ENCODE measurements at regions not wholly inside any gene's neighbourhood (a gene's known extent, or its start where the extent isn't known, plus 50 kb on each side); places are given as distances from the start of the nearest gene placed in this dataset.

DNA sequence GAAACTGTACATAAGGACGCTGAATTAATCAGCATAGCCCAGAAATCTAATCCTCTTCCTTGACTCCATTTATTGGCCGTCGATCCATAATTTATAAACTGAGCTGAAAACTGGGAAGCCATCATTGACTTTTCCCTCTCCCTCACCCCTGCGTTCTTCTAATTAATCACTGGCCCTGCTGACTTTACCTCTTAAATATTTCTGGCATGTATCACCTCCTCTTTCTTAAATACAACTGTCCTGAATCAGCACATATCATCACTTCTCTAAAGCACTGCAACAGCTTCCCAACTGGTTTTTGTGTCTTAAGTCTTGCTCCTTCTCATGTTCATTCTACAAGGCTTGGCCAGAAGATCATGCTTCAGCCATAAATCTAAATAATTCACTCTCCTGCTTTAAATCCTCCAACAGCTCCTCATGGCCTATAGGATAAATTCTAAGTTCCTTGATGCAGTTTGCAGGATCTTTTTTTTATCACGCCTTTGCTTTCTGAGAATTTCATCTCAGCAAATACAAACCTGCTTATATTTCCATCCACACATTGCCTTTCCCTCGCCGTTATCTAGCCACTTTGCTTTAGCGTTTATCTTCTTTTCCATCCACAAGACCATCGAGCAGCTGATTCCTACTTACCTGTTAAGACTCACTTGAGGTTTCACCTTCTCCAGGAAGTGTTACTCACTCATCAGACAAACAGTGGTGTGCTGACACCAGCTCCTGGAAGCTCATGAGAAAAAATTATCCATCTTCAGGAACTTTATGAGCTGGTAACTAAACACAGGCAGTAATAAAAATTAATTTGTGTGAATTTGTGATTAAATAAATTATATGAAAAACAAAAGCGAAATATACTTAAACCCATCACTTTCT is 295.6 kb upstream of the FLRT2 start:
- DNase-seq (ENCODE audit: insufficient read length, low spot score) = no peak
- no peak for TF ChIP-seq POLR2AphosphoS5 (IDR thresholded peaks at IDR 0.05; ENCODE audit: low read depth, low read length)
- TF ChIP-seq TAF1 (IDR thresholded peaks at IDR 0.05; ENCODE audit: low read depth, low read length) = no peak
- no peak for TF ChIP-seq SPI1 (IDR thresholded peaks at IDR 0.05; ENCODE audit: low read depth, low read length)
- no peak for TF ChIP-seq POU2F2 (IDR thresholded peaks at IDR 0.05; ENCODE audit: low read depth, low read length)
- TF ChIP-seq PAX5 (IDR thresholded peaks at IDR 0.05; ENCODE audit: insufficient read depth, low read length, severe bottlenecking) = no peak
- TF ChIP-seq POLR2A (IDR thresholded peaks at IDR 0.05; ENCODE audit: low read depth, low read length) = no peak
- no peak for FAIRE-seq

DNA sequence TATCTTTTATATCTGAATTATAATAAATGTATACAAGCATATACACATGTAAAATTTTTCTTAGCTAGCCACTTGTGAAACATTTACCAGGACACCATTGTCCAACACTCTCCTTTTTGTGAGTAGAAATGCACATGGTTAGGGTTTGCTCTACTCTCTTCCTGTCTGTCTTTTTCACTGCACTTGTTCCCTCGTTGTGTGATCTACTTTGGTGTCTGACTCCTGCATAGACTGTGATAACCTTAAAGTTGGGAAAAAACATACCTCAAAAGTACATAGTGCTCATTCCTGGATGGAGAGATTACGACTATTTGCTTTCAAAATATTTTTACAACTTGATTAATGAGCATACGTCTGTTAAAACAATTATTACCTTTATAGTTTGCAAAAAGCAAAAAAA is 294.1 kb upstream of the FLRT2 start:
- FAIRE-seq (no peak), DNase-seq (ENCODE audit: insufficient read length, low spot score) (no peak)
- TF ChIP-seq POLR2A (IDR thresholded peaks at IDR 0.05; ENCODE audit: low read depth, low read length) = no peak

DNA sequence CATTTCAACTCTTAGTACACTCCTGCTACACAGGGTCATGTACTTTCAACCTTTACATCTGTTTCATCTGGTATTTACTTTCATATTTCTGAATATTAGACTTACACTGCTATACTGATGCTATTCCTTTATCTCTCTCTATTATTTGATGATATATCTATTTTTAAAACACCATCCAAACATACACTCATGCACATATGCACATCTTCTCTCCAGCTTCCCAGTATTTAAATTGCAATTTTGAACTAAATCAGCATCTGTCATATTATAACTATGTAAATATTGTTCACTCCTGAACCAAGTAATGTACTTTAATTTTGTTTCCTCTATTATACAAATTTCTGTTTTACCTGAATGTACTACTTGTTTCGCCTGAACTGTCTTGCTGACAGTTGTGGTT is 293.6 kb upstream of the FLRT2 start:
- TF ChIP-seq POLR2AphosphoS5 (IDR thresholded peaks at IDR 0.05; ENCODE audit: low read depth, low read length) = no peak
- no peak for TF ChIP-seq POLR2A (IDR thresholded peaks at IDR 0.05; ENCODE audit: low read depth, low read length)
- no peak for TF ChIP-seq SPI1 (IDR thresholded peaks at IDR 0.05; ENCODE audit: low read depth, low read length)
- TF ChIP-seq TAF1 (IDR thresholded peaks at IDR 0.05; ENCODE audit: low read depth, low read length) = no peak
- TF ChIP-seq POU2F2 (IDR thresholded peaks at IDR 0.05; ENCODE audit: low read depth, low read length) = no peak
- no peak for TF ChIP-seq PAX5 (IDR thresholded peaks at IDR 0.05; ENCODE audit: insufficient read depth, low read length, severe bottlenecking)
- FAIRE-seq (no peak), DNase-seq (ENCODE audit: insufficient read length, low spot score) (no peak)

DNA sequence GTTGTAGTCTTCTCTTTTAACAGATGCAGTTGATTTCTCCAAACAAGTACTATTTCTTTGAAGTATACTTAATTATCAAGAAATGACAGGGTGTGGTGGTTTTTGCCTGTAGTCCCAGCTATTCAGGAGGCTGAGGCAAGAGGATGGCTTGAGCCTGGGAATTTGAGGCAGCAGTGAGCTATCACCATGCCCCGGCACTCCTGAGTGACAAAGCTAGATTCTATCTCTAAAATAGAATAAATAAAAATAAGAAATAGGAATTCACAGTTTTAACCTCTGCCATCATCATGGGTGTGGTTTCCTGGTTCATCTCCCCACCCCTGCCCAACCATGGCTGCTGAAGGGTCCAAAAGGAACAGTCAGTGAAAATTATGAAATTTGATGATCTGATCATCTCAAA is 290.2 kb upstream of the FLRT2 start:
- DNase-seq (ENCODE audit: insufficient read length, low spot score) = no peak
- no peak for TF ChIP-seq POLR2AphosphoS5 (IDR thresholded peaks at IDR 0.05; ENCODE audit: low read depth, low read length)
- no peak for TF ChIP-seq PAX5 (IDR thresholded peaks at IDR 0.05; ENCODE audit: insufficient read depth, low read length, severe bottlenecking)
- TF ChIP-seq POU2F2 (IDR thresholded peaks at IDR 0.05; ENCODE audit: low read depth, low read length) = no peak
- no peak for TF ChIP-seq TAF1 (IDR thresholded peaks at IDR 0.05; ENCODE audit: low read depth, low read length)
- no peak for TF ChIP-seq POLR2A (IDR thresholded peaks at IDR 0.05; ENCODE audit: low read depth, low read length)
- no peak for TF ChIP-seq SPI1 (IDR thresholded peaks at IDR 0.05; ENCODE audit: low read depth, low read length)
- no peak for FAIRE-seq

DNA sequence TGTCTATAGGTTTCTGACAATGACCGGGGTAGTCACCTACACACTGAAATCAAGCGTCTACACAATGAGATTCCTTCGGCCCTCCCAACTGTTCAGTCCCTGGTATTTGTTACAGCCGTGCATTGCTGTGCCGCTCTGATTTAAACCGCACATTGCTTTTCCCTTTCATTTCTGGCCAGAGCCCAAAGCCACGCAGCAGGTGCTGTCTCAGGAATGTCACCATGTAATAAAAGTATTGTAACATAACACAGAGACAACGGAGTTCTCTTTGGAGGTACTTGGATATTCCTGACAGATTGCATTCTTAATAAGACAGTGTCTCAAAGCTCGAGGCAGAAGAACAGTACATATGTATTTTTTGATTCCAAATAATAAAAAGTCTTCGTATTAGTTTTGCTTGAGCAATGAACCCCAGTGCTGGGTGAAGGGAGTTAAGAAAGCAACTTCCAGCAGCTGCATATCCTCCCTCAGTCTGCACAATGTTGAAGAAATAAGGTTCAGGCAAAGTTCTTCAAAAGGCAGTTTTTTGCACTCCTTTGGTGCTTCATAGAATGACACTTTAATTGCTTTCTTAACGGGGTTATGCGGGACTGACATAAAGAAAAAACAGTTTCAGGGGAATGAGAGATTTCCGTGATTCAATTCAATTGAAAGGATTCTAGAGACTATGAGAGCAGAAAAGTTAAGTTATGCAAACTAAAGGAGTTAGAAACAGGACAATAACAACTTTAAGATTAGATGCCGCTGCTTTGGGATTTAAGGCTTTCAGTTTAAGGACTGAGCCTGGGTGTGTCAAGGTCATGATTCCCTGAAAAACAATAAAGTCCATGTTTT is 288.7 kb upstream of the FLRT2 start:
- TF ChIP-seq POLR2AphosphoS5 (IDR thresholded peaks at IDR 0.05; ENCODE audit: low read depth, low read length) (no peak), TAF1 (IDR thresholded peaks at IDR 0.05; ENCODE audit: low read depth, low read length) (no peak), POLR2A (IDR thresholded peaks at IDR 0.05; ENCODE audit: low read depth, low read length) (no peak), SPI1 (IDR thresholded peaks at IDR 0.05; ENCODE audit: low read depth, low read length) (no peak), PAX5 (IDR thresholded peaks at IDR 0.05; ENCODE audit: insufficient read depth, low read length, severe bottlenecking) (no peak), POU2F2 (IDR thresholded peaks at IDR 0.05; ENCODE audit: low read depth, low read length) (no peak)
- no peak for DNase-seq (ENCODE audit: insufficient read length, low spot score)
- FAIRE-seq = no peak

DNA sequence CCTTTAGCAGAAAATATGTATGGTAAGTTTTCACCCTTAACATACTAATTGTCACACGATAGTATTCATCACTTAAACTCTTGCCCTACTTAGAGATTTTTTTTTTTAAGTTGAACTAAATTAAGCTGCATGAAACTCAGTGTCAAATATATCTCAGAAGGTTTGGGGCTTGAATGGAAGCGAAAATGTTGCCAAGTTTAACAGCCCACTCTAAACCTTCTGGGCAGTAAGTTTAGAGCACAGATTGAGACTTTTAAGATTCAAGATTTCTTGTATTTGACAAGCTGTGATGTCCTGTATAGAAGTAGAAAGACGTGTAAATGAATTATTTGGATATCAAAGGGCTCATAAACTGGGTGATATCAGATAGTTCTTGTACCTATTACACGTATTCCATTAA is 287.3 kb upstream of the FLRT2 start:
- DNase-seq (ENCODE audit: insufficient read length, low spot score) (no peak), FAIRE-seq (no peak)
- no peak for TF ChIP-seq POLR2AphosphoS5 (IDR thresholded peaks at IDR 0.05; ENCODE audit: low read depth, low read length)

DNA sequence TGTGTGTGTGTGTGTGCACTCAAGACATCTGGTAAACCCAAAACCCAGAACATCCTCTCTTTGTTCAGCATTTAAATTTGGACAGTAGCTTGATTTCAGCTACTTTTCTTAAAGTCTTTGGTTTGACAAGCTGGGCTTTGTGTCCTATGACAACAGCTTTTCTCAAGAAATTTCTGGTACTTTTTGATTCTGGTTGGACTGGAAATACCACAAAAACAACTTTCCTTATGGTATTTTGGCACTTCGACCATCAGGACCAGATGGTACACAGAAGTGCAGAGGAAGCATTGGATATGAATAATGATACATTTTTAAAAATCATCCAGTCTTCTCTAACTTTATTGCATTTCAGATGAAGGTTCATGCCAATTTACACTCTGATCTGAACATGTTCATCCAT is 286.6 kb upstream of the FLRT2 start:
- DNase-seq (ENCODE audit: insufficient read length, low spot score) (no peak), FAIRE-seq (no peak)
- no peak for TF ChIP-seq TAF1 (IDR thresholded peaks at IDR 0.05; ENCODE audit: low read depth, low read length)
- no peak for TF ChIP-seq POLR2A (IDR thresholded peaks at IDR 0.05; ENCODE audit: low read depth, low read length)
- no peak for TF ChIP-seq PAX5 (IDR thresholded peaks at IDR 0.05; ENCODE audit: insufficient read depth, low read length, severe bottlenecking)
- TF ChIP-seq POLR2AphosphoS5 (IDR thresholded peaks at IDR 0.05; ENCODE audit: low read depth, low read length) = no peak
- TF ChIP-seq POU2F2 (IDR thresholded peaks at IDR 0.05; ENCODE audit: low read depth, low read length) = no peak

DNA sequence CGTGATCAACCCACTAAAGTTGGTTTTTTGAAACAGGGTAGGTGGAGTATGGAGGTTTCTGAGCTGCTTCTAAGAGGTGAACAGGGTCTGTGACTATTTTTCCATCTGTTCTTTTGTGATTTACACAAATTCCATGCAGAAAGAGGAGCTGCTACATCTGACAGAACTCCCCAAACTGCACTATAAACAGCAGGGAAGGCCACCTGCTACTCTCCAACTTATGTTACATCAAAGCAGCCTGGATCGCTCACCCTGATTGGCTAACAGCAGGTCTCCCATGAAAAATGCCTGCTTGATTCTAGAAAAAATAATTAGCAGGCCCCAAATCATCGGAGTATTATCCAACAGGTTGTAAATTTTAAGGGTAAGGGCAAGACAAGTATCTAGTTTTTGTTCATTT is 282.9 kb upstream of the FLRT2 start:
- no peak for FAIRE-seq
- DNase-seq (ENCODE audit: insufficient read length, low spot score) = no peak
- TF ChIP-seq SPI1 (IDR thresholded peaks at IDR 0.05; ENCODE audit: low read depth, low read length) (no peak), TAF1 (IDR thresholded peaks at IDR 0.05; ENCODE audit: low read depth, low read length) (no peak), POLR2A (IDR thresholded peaks at IDR 0.05; ENCODE audit: low read depth, low read length) (no peak), POLR2AphosphoS5 (IDR thresholded peaks at IDR 0.05; ENCODE audit: low read depth, low read length) (no peak), PAX5 (IDR thresholded peaks at IDR 0.05; ENCODE audit: insufficient read depth, low read length, severe bottlenecking) (no peak), POU2F2 (IDR thresholded peaks at IDR 0.05; ENCODE audit: low read depth, low read length) (no peak)

DNA sequence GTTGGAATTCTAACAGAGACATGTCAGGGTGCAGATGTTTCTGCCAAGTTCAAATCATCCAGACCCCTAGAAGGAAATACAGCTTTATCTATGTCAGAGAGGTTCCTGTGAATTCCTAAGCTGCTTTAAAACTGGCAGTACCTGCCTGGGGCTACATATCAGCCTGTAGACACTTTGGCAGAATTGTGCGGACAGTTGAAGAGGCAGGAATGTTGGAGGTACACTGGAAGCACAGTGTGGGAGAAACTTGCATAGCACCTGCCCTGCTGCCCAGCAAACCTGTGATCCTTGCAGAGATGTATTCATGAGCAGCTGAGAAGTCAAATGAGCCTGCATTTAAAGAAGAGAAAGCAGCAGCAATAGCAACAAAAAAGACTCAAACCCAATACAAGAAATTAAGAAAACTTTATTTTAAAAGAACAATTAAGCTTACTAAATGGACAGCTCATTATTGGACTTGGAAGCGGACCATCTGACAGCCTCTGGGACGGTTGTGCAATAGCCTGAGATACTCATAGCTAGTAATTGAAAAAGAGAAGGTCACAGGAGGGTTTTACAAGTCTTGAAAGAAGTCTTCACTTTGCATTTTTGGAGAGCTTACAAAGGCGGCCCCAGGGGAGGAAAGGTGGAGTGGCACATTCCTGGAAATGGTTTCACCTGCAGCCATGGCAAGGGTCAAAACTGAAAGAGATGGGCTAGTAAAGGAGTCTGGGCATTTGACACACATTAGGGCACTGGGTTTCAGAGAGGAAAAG is 280.9 kb upstream of the FLRT2 start:
- FAIRE-seq = no peak
- no peak for DNase-seq (ENCODE audit: insufficient read length, low spot score)
- TF ChIP-seq TAF1 (IDR thresholded peaks at IDR 0.05; ENCODE audit: low read depth, low read length) (no peak), POLR2A (IDR thresholded peaks at IDR 0.05; ENCODE audit: low read depth, low read length) (no peak), POLR2AphosphoS5 (IDR thresholded peaks at IDR 0.05; ENCODE audit: low read depth, low read length) (no peak), POU2F2 (IDR thresholded peaks at IDR 0.05; ENCODE audit: low read depth, low read length) (no peak), SPI1 (IDR thresholded peaks at IDR 0.05; ENCODE audit: low read depth, low read length) (no peak), PAX5 (IDR thresholded peaks at IDR 0.05; ENCODE audit: insufficient read depth, low read length, severe bottlenecking) (no peak)

All from GM12891 (cell line).